Left ventricle myocardium inferior (tissue), 1 donor: ENCODE measurements at regions not wholly inside any gene's neighbourhood (a gene's known extent, or its start where the extent isn't known, plus 50 kb on each side); places are given as distances from the start of the nearest gene placed in this dataset.

Source experiments
- DNase-seq: peaks from one replicate; pipeline ENCODE4 v3.0.0-alpha.2; 2020
- H3K27ac ChIP-seq: fragments of 200-600 bp; replicated peaks from 2 replicates; pipeline ENCODE4 v1.8.0; 2021
- H3K27me3 ChIP-seq: fragments of 200-600 bp; 2 replicates; pipeline ENCODE4 v1.8.0; 2021; ENCODE audit warnings: low read depth
- H3K36me3 ChIP-seq: fragments of 200-600 bp; 2 replicates; pipeline ENCODE4 v1.8.0; 2021
- H3K4me1 ChIP-seq: fragments of 200-600 bp; 2 replicates; pipeline ENCODE4 v1.8.0; 2021
- H3K4me3 ChIP-seq: fragments of 200-600 bp; 2 replicates; pipeline ENCODE4 v1.8.0; 2021; ENCODE audit warnings: mild to moderate bottlenecking, moderate library complexity
- H3K9me3 ChIP-seq: fragments of 200-600 bp; replicated peaks from 2 replicates; pipeline ENCODE4 v1.8.0; 2021
- intact Hi-C: fragments of 100-400 bp; cut with micrococcal nuclease; formaldehyde crosslinking; loops from one replicate; pipeline ENCODE4 v1.11.0; 2022
- TF ChIP-seq, protein P1 (sequence below): fragments of 200-600 bp; IDR thresholded peaks from 2 replicates; pipeline ENCODE4 v1.8.0; 2021; ENCODE audit warnings: antibody characterized with exemption, mild to moderate bottlenecking, borderline replicate concordance
- donor health status: DM: no; HTN: yes; CAD: no; lungs with severe emphysema.

DNA sequence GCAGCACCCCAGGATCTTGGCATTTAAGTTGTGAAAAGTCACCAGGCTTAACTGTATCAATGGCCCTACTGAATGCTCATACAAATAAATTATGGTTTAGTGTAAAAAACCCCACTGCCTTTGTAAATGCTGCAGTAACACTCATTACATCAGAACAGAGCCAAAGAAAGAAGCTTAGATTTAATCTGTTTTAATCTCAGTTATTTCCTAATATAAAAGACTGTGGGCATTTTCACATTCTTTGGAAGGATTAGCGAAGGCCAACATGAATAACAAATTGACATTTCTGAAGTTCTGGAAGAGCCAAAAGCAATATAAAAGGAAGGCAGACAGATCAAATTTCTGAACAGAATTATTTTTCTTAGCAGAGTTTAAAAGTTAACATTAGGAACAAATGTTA, 140.0 kb upstream of the HCCS start:
- no peak for DNase-seq
- TF ChIP-seq, protein P1, sequence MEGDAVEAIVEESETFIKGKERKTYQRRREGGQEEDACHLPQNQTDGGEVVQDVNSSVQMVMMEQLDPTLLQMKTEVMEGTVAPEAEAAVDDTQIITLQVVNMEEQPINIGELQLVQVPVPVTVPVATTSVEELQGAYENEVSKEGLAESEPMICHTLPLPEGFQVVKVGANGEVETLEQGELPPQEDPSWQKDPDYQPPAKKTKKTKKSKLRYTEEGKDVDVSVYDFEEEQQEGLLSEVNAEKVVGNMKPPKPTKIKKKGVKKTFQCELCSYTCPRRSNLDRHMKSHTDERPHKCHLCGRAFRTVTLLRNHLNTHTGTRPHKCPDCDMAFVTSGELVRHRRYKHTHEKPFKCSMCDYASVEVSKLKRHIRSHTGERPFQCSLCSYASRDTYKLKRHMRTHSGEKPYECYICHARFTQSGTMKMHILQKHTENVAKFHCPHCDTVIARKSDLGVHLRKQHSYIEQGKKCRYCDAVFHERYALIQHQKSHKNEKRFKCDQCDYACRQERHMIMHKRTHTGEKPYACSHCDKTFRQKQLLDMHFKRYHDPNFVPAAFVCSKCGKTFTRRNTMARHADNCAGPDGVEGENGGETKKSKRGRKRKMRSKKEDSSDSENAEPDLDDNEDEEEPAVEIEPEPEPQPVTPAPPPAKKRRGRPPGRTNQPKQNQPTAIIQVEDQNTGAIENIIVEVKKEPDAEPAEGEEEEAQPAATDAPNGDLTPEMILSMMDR, result no peak
- no peak overlapping the region for H3K4me3 ChIP-seq
- H3K9me3 ChIP-seq, result no peaks in the 10 kb centered on the region
- intact Hi-C loops, result no loop called here
- H3K27ac ChIP-seq, result no peak overlapping the region
- no peaks in the 10 kb centered on the region for H3K27me3 ChIP-seq
- H3K36me3 ChIP-seq, result no peaks in the 10 kb centered on the region
- no peaks in the 10 kb centered on the region for H3K4me1 ChIP-seq

DNA sequence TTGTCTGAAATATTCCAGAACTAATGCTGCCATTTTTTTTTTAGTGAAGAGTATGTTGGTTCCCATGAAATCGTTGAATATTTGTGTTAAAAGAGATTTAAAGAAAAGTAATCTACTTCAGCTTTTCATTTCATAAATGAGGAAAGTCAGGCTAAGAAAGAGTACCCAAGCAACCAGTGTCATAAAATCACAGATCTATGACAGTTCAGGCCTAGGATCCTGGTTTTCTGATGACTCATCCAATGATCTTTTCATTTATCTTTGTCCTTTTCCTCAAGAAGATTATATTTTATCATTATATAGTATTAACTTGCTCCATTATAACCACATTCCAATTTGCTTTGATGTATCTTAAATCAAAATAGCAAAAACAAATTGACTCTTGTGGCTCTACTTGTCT, 139.4 kb upstream of the HCCS start:
- Histone ChIP-seq H3K4me1 (no peaks in the 10 kb centered on the region), H3K9me3 (no peaks in the 10 kb centered on the region), H3K4me3 (no peak overlapping the region), H3K27ac (no peak overlapping the region), H3K36me3 (no peaks in the 10 kb centered on the region), H3K27me3 (no peaks in the 10 kb centered on the region)
- intact Hi-C loops, result no loop called here
- TF ChIP-seq, protein P1, result no peak
- DNase-seq, result no peak

DNA sequence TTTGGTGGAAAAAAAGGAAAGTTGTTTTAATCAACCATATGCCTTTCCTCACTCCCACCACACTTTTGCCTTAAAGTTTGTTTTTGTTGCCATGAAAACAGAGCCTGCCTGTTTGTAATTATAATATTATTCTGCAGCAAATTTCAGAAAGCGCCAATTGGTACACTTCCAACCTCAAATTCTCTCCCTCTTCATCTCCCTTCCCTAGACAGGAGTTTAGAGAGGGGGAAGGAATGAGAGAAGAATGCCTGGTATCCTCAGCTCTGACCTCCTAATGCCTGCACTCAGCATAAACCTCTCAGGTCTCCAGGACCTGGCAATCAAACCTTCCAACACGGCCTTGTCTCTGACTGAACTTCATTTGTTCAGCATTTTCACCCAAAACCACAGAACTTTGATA, 138.4 kb upstream of the HCCS start:
- TF ChIP-seq, protein P1, result no peak
- no peaks in the 10 kb centered on the region for H3K9me3 ChIP-seq
- intact Hi-C loops, result no loop called here
- no peak overlapping the region for H3K27ac ChIP-seq
- H3K36me3 ChIP-seq, result no peaks in the 10 kb centered on the region
- DNase-seq, result no peak
- H3K4me3 ChIP-seq, result no peak overlapping the region
- H3K4me1 ChIP-seq, result no peaks in the 10 kb centered on the region
- H3K27me3 ChIP-seq, result no peaks in the 10 kb centered on the region

DNA sequence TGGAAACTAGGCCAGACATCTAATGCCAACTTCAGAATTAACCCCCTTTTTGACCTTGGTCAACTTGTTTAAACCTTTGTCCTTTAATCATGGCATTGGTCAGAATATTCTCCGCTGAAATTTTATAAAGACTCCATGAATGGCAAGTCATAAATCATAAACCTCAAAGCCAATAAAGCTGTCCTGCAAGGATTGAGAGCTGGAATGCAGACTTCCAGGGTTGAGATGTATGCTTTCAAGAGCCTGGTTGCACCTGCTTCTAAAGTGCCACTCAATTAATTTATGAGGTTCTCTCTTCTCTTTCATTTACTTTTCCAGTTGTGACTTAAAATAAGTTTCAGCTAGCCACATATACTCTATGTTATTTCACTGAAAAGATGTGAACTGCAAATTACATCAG, 136.2 kb upstream of the HCCS start:
- no peak for DNase-seq
- H3K9me3 ChIP-seq, result no peaks in the 10 kb centered on the region
- TF ChIP-seq, protein P1, result no peak
- intact Hi-C loops, result no loop called here
- H3K36me3 ChIP-seq, result no peaks in the 10 kb centered on the region
- H3K27me3 ChIP-seq, result no peaks in the 10 kb centered on the region
- H3K4me3 ChIP-seq, result no peak overlapping the region
- H3K27ac ChIP-seq, result no peak overlapping the region
- H3K4me1 ChIP-seq, result no peaks in the 10 kb centered on the region

DNA sequence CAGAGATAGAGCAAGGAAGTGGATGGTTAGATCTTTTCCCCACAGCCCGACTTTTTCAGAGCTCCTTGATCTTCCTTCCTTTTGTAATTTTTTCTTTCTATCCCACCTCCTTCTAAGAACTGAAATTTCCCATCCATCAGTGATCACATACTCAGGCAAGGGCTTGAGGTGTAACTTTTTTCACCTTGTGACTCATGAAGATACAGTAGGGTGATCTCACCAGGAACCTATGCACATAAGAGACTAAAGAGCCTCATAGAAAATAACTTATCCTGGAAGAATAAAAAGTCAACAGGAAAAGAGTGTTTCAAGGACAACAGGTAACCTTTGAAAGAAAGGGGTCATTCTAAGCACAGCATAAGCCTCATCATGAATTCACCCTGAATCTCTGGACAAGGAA, 131.2 kb upstream of the HCCS start:
- TF ChIP-seq, protein P1, result no peak
- Histone ChIP-seq H3K4me1 (no peaks in the 10 kb centered on the region), H3K9me3 (no peaks in the 10 kb centered on the region), H3K4me3 (no peak overlapping the region), H3K27ac (no peak overlapping the region), H3K36me3 (no peaks in the 10 kb centered on the region), H3K27me3 (no peaks in the 10 kb centered on the region)
- no peak for DNase-seq
- intact Hi-C loops, result no loop called here

DNA sequence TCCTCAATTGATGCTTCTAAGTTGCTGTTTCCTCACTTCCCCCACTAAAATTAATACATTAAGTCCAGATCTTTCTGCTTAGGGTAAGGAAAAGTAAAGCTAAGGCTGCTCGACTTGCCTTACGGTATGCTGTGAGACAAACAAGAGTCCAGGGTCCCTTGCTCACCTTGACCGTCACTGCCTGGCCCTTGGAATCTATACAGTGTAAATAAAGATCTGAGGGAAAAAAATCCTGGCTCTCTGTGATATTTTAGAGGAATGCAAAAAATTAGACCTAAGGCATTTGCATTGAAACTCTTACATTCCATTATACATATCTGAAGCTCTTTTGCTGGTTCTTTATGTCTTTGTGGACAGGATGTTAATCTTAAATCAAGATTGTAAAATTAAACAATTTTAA, 129.6 kb upstream of the HCCS start:
- H3K4me1 ChIP-seq, result no peaks in the 10 kb centered on the region
- no peaks in the 10 kb centered on the region for H3K36me3 ChIP-seq
- intact Hi-C loops, result no loop called here
- no peaks in the 10 kb centered on the region for H3K9me3 ChIP-seq
- no peak overlapping the region for H3K4me3 ChIP-seq
- TF ChIP-seq, protein P1, result no peak
- no peaks in the 10 kb centered on the region for H3K27me3 ChIP-seq
- no peak for DNase-seq
- H3K27ac ChIP-seq, result no peak overlapping the region
